ENCODE measurements at regions not wholly inside any gene's neighbourhood (a gene's known extent, or its start where the extent isn't known, plus 50 kb on each side); places are given as distances from the start of the nearest gene placed in this dataset.

DNA sequence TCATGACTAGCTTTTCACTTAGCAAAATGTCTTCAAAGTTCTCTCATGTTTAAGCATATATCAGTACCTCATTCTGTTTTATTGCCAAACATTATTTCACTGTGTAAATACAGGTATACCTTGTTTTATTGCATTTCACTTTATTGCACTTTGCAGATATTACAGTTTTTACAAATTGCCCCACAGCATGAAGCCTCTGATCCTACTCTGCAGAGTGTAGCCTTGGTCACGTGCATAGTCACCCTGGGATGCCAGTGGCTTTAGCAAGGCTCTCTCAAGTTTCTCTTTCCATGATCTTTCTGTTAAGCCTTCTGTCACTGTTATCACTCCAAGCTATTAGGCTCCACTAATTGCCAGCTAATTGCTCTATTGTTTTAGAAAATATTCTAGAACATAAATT, 182.2 kb upstream of the GRIA1 start:
- TF ChIP-seq POLR2AphosphoS5 (IDR thresholded peaks at IDR 0.05), result no peak
- TF ChIP-seq, protein P1, sequence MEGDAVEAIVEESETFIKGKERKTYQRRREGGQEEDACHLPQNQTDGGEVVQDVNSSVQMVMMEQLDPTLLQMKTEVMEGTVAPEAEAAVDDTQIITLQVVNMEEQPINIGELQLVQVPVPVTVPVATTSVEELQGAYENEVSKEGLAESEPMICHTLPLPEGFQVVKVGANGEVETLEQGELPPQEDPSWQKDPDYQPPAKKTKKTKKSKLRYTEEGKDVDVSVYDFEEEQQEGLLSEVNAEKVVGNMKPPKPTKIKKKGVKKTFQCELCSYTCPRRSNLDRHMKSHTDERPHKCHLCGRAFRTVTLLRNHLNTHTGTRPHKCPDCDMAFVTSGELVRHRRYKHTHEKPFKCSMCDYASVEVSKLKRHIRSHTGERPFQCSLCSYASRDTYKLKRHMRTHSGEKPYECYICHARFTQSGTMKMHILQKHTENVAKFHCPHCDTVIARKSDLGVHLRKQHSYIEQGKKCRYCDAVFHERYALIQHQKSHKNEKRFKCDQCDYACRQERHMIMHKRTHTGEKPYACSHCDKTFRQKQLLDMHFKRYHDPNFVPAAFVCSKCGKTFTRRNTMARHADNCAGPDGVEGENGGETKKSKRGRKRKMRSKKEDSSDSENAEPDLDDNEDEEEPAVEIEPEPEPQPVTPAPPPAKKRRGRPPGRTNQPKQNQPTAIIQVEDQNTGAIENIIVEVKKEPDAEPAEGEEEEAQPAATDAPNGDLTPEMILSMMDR (IDR thresholded peaks at IDR 0.05), result no peak
